ENCODE measurements at regions not wholly inside any gene's neighbourhood (a gene's known extent, or its start where the extent isn't known, plus 50 kb on each side); places are given as distances from the start of the nearest gene placed in this dataset.

- TF ChIP-seq TAF1 (IDR thresholded peaks at IDR 0.05; ENCODE audit: borderline replicate concordance, low read depth, low read length) = no peak
- no peak for TF ChIP-seq POLR2AphosphoS5 (IDR thresholded peaks at IDR 0.05; ENCODE audit: low read depth, low read length)
- TF ChIP-seq POLR2A (IDR thresholded peaks at IDR 0.05; ENCODE audit: low read depth, low read length) = no peak
Observed at GRCh38 chr18:77992057-77992456, 742.4 kb downstream of the GALR1 start.

All from GM12892 (cell line).